Keratinocyte (primary cell): ENCODE measurements at regions not wholly inside any gene's neighbourhood (a gene's known extent, or its start where the extent isn't known, plus 50 kb on each side); places are given as distances from the start of the nearest gene placed in this dataset.

Experiments
- DNase-seq: peaks from one replicate; pipeline ENCODE4 v3.0.0-alpha.2; 2011; ENCODE audit warnings: low read depth, missing footprints, low spot score
- FAIRE-seq: peaks from 2 replicates; lab custom pipeline; 2011; peaks lifted over from hg19 to GRCh38; lab: Jason Lieb, UNC
- H2AFZ ChIP-seq: 2 replicates; pipeline ENCODE4 v1.6.0; 2012; ENCODE audit warnings: low read length, control low read depth, inconsistent platforms; ENCODE audit not compliant: control insufficient read depth
- H3K27ac ChIP-seq: 2 replicates; pipeline ENCODE4 v1.5.1; 2011; ENCODE audit warnings: low read length; ENCODE audit not compliant: control insufficient read depth, insufficient read depth
- H3K27me3 ChIP-seq: 3 replicates; pipeline ENCODE4 v1.6.0; 2011; ENCODE audit warnings: low read length; ENCODE audit not compliant: control insufficient read depth, insufficient read depth; ENCODE audit errors: extremely low read depth
- H3K36me3 ChIP-seq, 2 experiments: 2 replicates in 1 of 2; 3 replicates in 1 of 2; pipeline ENCODE4 v1.5.1; 2011; ENCODE audit warnings: low read length in 2 of 2, mild to moderate bottlenecking in 1 of 2; ENCODE audit not compliant: control insufficient read depth in 2 of 2, insufficient read depth in 2 of 2; ENCODE audit errors: extremely low read depth in 1 of 2
- H3K4me1 ChIP-seq: 3 replicates; pipeline ENCODE4 v1.5.1; 2011; ENCODE audit warnings: low read length; ENCODE audit not compliant: control insufficient read depth, insufficient read depth; ENCODE audit errors: extremely low read depth
- H3K4me2 ChIP-seq: 3 replicates; pipeline ENCODE4 v1.6.0; 2011; ENCODE audit warnings: low read depth, low read length; ENCODE audit not compliant: control insufficient read depth, insufficient read depth; ENCODE audit errors: extremely low read depth
- H3K4me3 ChIP-seq, 3 experiments: fragments of 200-600 bp in 1 of 3; sonication (generic) in 1 of 3; 2 replicates in 2 of 3; 3 replicates in 1 of 3; pipeline ENCODE4 v1.5.1; 2011 to 2016; ENCODE audit warnings: low read length in 3 of 3, mild to moderate bottlenecking in 3 of 3, control low read depth in 2 of 3, inconsistent platforms in 1 of 3, low read depth in 1 of 3, mixed read lengths in 1 of 3, mixed run types in 1 of 3, moderate library complexity in 1 of 3; ENCODE audit not compliant: control insufficient read depth in 2 of 3, insufficient read depth in 2 of 3; ENCODE audit errors: extremely low read depth in 1 of 3
- H3K79me2 ChIP-seq: 2 replicates; pipeline ENCODE4 v1.6.0; 2012; ENCODE audit warnings: low read length; ENCODE audit not compliant: control insufficient read depth, insufficient read depth
- H3K9ac ChIP-seq: 3 replicates; pipeline ENCODE4 v1.6.0; 2011; ENCODE audit warnings: low read length; ENCODE audit not compliant: control insufficient read depth, insufficient read depth; ENCODE audit errors: extremely low read depth
- H3K9me1 ChIP-seq: 3 replicates; pipeline ENCODE4 v1.6.0; 2011; ENCODE audit warnings: low read length; ENCODE audit not compliant: control insufficient read depth, insufficient read depth; ENCODE audit errors: extremely low read depth
- H3K9me3 ChIP-seq: 2 replicates; pipeline ENCODE4 v1.5.1; 2012; ENCODE audit warnings: low read depth, low read length; ENCODE audit not compliant: control insufficient read depth
- H4K20me1 ChIP-seq: 3 replicates; pipeline ENCODE4 v1.6.0; 2011; ENCODE audit warnings: low read length; ENCODE audit not compliant: control insufficient read depth, insufficient read depth; ENCODE audit errors: extremely low read depth
- EZH2 ChIP-seq: IDR thresholded peaks from one replicate; pipeline ENCODE4 v1.6.1; 2012; ENCODE audit warnings: inconsistent platforms, mild to moderate bottlenecking, low read length, moderate library complexity
- dilution Hi-C: fragments of 300-500 bp; cut with MboI; formaldehyde crosslinking; loops from one replicate; pipeline ENCODE4 v1.7.0; 2020; ENCODE audit warnings: low sequenced_read_pairs; ENCODE audit not compliant: extremely low pct_ligation_motif_present
- TF ChIP-seq, protein P1 (sequence below), 3 experiments: IDR thresholded peaks in 1 of 3; conservative IDR thresholded peaks in 1 of 3; optimal IDR thresholded peaks in 1 of 3; 2 replicates in 2 of 3; 3 replicates in 1 of 3; pipeline versions ENCODE3 to v1.5.1; 2011; ENCODE audit warnings: low read length in 3 of 3, mild to moderate bottlenecking in 3 of 3, moderate library complexity in 2 of 3, control low read depth in 1 of 3, inconsistent platforms in 1 of 3; ENCODE audit not compliant: insufficient read depth in 2 of 3; ENCODE audit errors: extremely low read depth in 1 of 3

DNA sequence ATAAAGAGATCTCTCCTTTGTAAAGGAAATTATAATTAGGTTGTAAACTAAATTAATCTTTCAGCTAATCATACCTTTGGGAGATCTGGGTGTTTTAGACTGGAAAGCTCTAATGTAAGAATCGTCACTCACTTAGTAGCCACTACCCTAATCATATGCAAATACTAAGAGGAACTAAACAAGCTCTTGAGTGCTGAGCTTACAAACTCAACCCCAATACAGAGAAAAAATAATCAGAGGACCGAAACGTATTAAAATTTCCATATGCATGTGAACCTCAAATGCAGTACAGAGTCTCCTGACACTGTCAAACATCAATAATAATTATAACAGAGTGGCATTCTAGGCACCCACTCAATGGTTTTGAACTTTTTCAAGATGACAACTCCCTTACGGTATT, 235.3 kb upstream of the FOXN3 start:
- H3K9me1 ChIP-seq: no peaks in the 10 kb centered on the region
- H2AFZ ChIP-seq: no peak overlapping the region
- no peaks in the 10 kb centered on the region for H3K9me3 ChIP-seq
- dilution Hi-C loops: no loop called here
- H3K4me3 ChIP-seq: no peak overlapping the region
- H4K20me1 ChIP-seq: no peaks in the 10 kb centered on the region
- no peak overlapping the region for H3K27ac ChIP-seq
- H3K4me1 ChIP-seq: no peaks in the 10 kb centered on the region
- H3K36me3 ChIP-seq: no peaks in the 10 kb centered on the region
- DNase-seq (no peak), FAIRE-seq (no peak)
- no peak overlapping the region for H3K9ac ChIP-seq
- no peaks in the 10 kb centered on the region for H3K27me3 ChIP-seq
- TF ChIP-seq, protein P1, sequence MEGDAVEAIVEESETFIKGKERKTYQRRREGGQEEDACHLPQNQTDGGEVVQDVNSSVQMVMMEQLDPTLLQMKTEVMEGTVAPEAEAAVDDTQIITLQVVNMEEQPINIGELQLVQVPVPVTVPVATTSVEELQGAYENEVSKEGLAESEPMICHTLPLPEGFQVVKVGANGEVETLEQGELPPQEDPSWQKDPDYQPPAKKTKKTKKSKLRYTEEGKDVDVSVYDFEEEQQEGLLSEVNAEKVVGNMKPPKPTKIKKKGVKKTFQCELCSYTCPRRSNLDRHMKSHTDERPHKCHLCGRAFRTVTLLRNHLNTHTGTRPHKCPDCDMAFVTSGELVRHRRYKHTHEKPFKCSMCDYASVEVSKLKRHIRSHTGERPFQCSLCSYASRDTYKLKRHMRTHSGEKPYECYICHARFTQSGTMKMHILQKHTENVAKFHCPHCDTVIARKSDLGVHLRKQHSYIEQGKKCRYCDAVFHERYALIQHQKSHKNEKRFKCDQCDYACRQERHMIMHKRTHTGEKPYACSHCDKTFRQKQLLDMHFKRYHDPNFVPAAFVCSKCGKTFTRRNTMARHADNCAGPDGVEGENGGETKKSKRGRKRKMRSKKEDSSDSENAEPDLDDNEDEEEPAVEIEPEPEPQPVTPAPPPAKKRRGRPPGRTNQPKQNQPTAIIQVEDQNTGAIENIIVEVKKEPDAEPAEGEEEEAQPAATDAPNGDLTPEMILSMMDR (optimal IDR thresholded peaks at IDR 0.05 in 1 of 3, IDR thresholded peaks at IDR 0.05 in 1 of 3, conservative IDR thresholded peaks at IDR 0.05 in 1 of 3; ENCODE audit: extremely low read depth in 1 of 3, insufficient read depth in 2 of 3, low read length in 3 of 3): no peak
- TF ChIP-seq EZH2: no peak
- no peak overlapping the region for H3K4me2 ChIP-seq
- H3K79me2 ChIP-seq: no peaks in the 10 kb centered on the region

DNA sequence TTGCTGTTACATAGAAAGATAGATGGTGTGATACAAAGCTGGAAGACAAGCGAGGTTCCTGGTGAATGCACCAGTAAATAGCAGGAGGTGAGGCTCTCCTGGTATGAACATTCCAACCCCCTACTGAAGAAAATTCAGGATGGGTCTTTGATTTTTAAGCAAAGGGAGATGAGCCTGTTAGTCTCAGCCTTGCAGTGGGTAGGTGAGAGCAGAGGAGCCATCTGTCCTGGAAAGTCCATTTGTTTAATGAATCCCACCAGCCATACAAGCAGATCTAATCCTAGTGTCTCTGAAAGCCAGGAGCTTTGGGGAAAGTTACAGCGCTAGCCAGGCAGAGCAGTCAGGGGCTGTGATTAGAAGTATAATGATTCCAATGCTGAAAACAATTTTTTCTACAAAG, 234.8 kb upstream of the FOXN3 start:
- H3K27me3 ChIP-seq: no peaks in the 10 kb centered on the region
- TF ChIP-seq, protein P1 (optimal IDR thresholded peaks at IDR 0.05 in 1 of 3, IDR thresholded peaks at IDR 0.05 in 1 of 3, conservative IDR thresholded peaks at IDR 0.05 in 1 of 3; ENCODE audit: extremely low read depth in 1 of 3, insufficient read depth in 2 of 3, low read length in 3 of 3): no peak
- no peak for TF ChIP-seq EZH2

More for the DNA sequence above, 234.8 kb upstream of the FOXN3 start:
- Histone ChIP-seq H4K20me1 (no peaks in the 10 kb centered on the region), H3K36me3 (no peaks in the 10 kb centered on the region), H3K4me2 (no peak overlapping the region), H3K9ac (no peak overlapping the region), H3K9me3 (no peaks in the 10 kb centered on the region), H3K4me1 (no peaks in the 10 kb centered on the region), H3K9me1 (no peaks in the 10 kb centered on the region), H3K4me3 (no peak overlapping the region), H3K79me2 (no peaks in the 10 kb centered on the region), H2AFZ (no peak overlapping the region), H3K27ac (no peak overlapping the region)
- FAIRE-seq (no peak), DNase-seq (no peak)
- dilution Hi-C loops: no loop called here
